GM23248 (cell line): ENCODE measurements at regions not wholly inside any gene's neighbourhood (a gene's known extent, or its start where the extent isn't known, plus 50 kb on each side); places are given as distances from the start of the nearest gene placed in this dataset.
"Not testable (repeated sequence)": the region's sequence is repeated elsewhere in the genome, so short reads cannot be mapped to it uniquely, and the experiment has no call there.

Source experiments
- DNase-seq: peaks from one replicate; pipeline ENCODE4 v3.0.0-alpha.2; 2015
- H2AFZ ChIP-seq: fragments of 200-600 bp; sonication (generic); 2 replicates; pipeline ENCODE4 v1.6.1; 2016; ENCODE audit warnings: antibody characterized with exemption
- H3F3A ChIP-seq: fragments of 200-600 bp; sonication (generic); 2 replicates; pipeline ENCODE4 v1.6.1; 2016; ENCODE audit warnings: mild to moderate bottlenecking, antibody characterized with exemption, mixed run types; ENCODE audit not compliant: insufficient read depth
- H3K27ac ChIP-seq: fragments of 200-600 bp; sonication (generic); 2 replicates; pipeline ENCODE4 v1.5.1; 2016; ENCODE audit warnings: mild to moderate bottlenecking
- H3K27me3 ChIP-seq: fragments of 200-600 bp; sonication (generic); replicated peaks from 2 replicates; pipeline ENCODE4 v1.6.1; 2016; ENCODE audit warnings: mild to moderate bottlenecking; ENCODE audit not compliant: insufficient read depth
- H3K36me3 ChIP-seq: fragments of 200-600 bp; sonication (generic); 2 replicates; pipeline ENCODE4 v1.6.1; 2016; ENCODE audit warnings: low read depth, mild to moderate bottlenecking
- H3K4me1 ChIP-seq: fragments of 200-600 bp; sonication (generic); 2 replicates; pipeline ENCODE4 v1.6.1; 2016; ENCODE audit warnings: mild to moderate bottlenecking; ENCODE audit not compliant: insufficient read depth
- H3K4me2 ChIP-seq: fragments of 200-600 bp; sonication (generic); one replicate; pipeline ENCODE4 v1.6.1; 2016; ENCODE audit warnings: mild to moderate bottlenecking; ENCODE audit not compliant: unreplicated experiment
- H3K4me3 ChIP-seq: fragments of 200-600 bp; sonication (generic); 2 replicates; pipeline ENCODE4 v1.5.1; 2016; ENCODE audit warnings: mild to moderate bottlenecking
- H3K79me2 ChIP-seq: fragments of 200-600 bp; sonication (generic); 2 replicates; pipeline ENCODE4 v1.6.1; 2016; ENCODE audit warnings: mild to moderate bottlenecking; ENCODE audit not compliant: insufficient read depth
- H3K9ac ChIP-seq: fragments of 200-600 bp; sonication (generic); 2 replicates; pipeline ENCODE4 v1.6.1; 2016; ENCODE audit warnings: mild to moderate bottlenecking
- H3K9me2 ChIP-seq: fragments of 200-600 bp; sonication (generic); 2 replicates; pipeline ENCODE4 v1.6.1; 2016; ENCODE audit warnings: mixed run types, mild to moderate bottlenecking, moderate library complexity; ENCODE audit not compliant: insufficient read depth
- H3K9me3 ChIP-seq: fragments of 200-600 bp; sonication (generic); one replicate; pipeline ENCODE4 v1.6.1; 2017; ENCODE audit warnings: low read depth
- H4K20me1 ChIP-seq: fragments of 200-600 bp; sonication (generic); 2 replicates; pipeline ENCODE4 v1.6.0; 2016; ENCODE audit not compliant: insufficient read depth
- EZH2 ChIP-seq: fragments of 200-600 bp; sonication (generic); IDR thresholded peaks from 2 replicates; pipeline ENCODE4 v1.6.1; 2018; ENCODE audit warnings: antibody characterized with exemption, mild to moderate bottlenecking; ENCODE audit not compliant: insufficient read depth, poor library complexity, severe bottlenecking
- EZH2phosphoT487 ChIP-seq: fragments of 200-600 bp; sonication (generic); IDR thresholded peaks from 2 replicates; pipeline ENCODE4 v1.6.1; 2018; ENCODE audit warnings: antibody characterized with exemption, moderate library complexity, mild to moderate bottlenecking, low read depth; ENCODE audit not compliant: insufficient read depth
- WGBS, 2 experiments: methylation state at CpG; one replicate each; pipeline ENCODE4 v1.1.6; 2015 to 2017; ENCODE audit warnings: low lambda C conversion rate in 2 of 2, low coverage in 1 of 2; ENCODE audit errors: missing lambda C conversion rate in 2 of 2; 5-methylcytosine and 5-hydroxymethylcytosine counted together
- in situ Hi-C: fragments of 300-500 bp; cut with MboI; formaldehyde crosslinking; loops from 2 replicates; pipeline ENCODE4 v1.15.0; 2020

DNA sequence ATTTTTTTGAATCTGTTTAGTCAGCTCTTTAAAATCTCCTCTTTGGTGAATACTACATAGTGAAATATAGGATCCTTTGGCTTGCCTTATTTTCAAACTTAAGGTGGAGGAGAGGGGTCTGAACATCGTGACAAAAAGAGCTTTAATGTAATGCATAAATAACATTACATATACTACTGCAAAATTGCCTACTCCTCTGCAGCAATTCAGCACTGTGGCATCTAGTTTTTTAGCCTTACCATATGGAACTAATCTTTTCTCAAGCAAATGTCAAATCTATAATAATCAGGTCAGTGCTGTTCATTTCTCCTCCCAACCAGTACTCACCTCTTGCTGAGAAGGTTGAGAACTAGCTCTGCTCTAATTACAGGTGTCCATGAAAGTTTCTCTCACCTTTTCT, 394.0 kb upstream of the CDIN1 start:
- H3K9me3 ChIP-seq, result no peaks in the 10 kb centered on the region
- 92 to 95% methylated on average over 1 of the region's 1 CpG for WGBS, 2 experiments
- H3K9ac ChIP-seq, result no peak overlapping the region
- H3K79me2 ChIP-seq, result no peaks in the 10 kb centered on the region
- no peak overlapping the region for H3K4me3 ChIP-seq
- no peaks in the 10 kb centered on the region for H3K4me1 ChIP-seq
- no peak for TF ChIP-seq EZH2
- TF ChIP-seq EZH2phosphoT487, result no peak
- no peaks in the 10 kb centered on the region for H3K36me3 ChIP-seq
- no peaks in the 10 kb centered on the region for H3K9me2 ChIP-seq
- H3F3A ChIP-seq, result no peaks in the 10 kb centered on the region
- H4K20me1 ChIP-seq, result no peaks in the 10 kb centered on the region
- H3K4me2 ChIP-seq, result no peak overlapping the region
- in situ Hi-C loops, result no loop called here
- 0 out of 2 replicates have a peak overlapping the region, but pooled peaks have one; percentile 6 for H2AFZ ChIP-seq
- no peak overlapping the region for H3K27ac ChIP-seq
- no peaks in the 10 kb centered on the region for H3K27me3 ChIP-seq
- no peak for DNase-seq

GRCh38 chr15:36185845-36186244, 393.6 kb upstream of the CDIN1 start:
- Histone ChIP-seq H3K9me3 (no peaks in the 10 kb centered on the region), H3K27me3 (no peaks in the 10 kb centered on the region)
- in situ Hi-C loops, result no loop called here

GRCh38 chr15:36186376-36186775, 393.1 kb upstream of the CDIN1 start:
- Histone ChIP-seq H3K79me2 (no peaks in the 10 kb centered on the region), H3K9me3 (no peaks in the 10 kb centered on the region), H3K36me3 (no peaks in the 10 kb centered on the region), H4K20me1 (no peaks in the 10 kb centered on the region), H3K4me3 (no peak overlapping the region), H3K9ac (no peak overlapping the region), H3K4me2 (no peak overlapping the region), H3K9me2 (no peaks in the 10 kb centered on the region), H3K4me1 (no peaks in the 10 kb centered on the region), H2AFZ (no peak overlapping the region), H3F3A (no peaks in the 10 kb centered on the region), H3K27ac (no peak overlapping the region), H3K27me3 (no peaks in the 10 kb centered on the region)
- no peak for TF ChIP-seq EZH2phosphoT487
- TF ChIP-seq EZH2, result no peak
- DNase-seq, result no peak
- WGBS, 2 experiments, result 80 to 83% methylated on average over 1 of the region's 1 CpG
- in situ Hi-C loops, result no loop called here

More at GRCh38 chr15:36185845-36186244, 393.6 kb upstream of the CDIN1 start:
- no peaks in the 10 kb centered on the region for H3K79me2 ChIP-seq
- no peaks in the 10 kb centered on the region for H4K20me1 ChIP-seq
- H3F3A ChIP-seq, result no peaks in the 10 kb centered on the region
- 0 out of 2 replicates have a peak overlapping the region, but pooled peaks have one; percentile 6 for H2AFZ ChIP-seq
- H3K36me3 ChIP-seq, result no peaks in the 10 kb centered on the region
- no peak overlapping the region for H3K4me2 ChIP-seq
- no peak for TF ChIP-seq EZH2
- H3K9me2 ChIP-seq, result no peaks in the 10 kb centered on the region
- DNase-seq, result no peak
- no peak overlapping the region for H3K4me3 ChIP-seq
- no peak overlapping the region for H3K9ac ChIP-seq
- H3K4me1 ChIP-seq, result no peaks in the 10 kb centered on the region
- no peak overlapping the region for H3K27ac ChIP-seq

- Histone ChIP-seq H3K4me2 (no peak overlapping the region), H3K9ac (no peak overlapping the region), H4K20me1 (no peaks in the 10 kb centered on the region), H3K79me2 (no peaks in the 10 kb centered on the region), H3K4me1 (no peaks in the 10 kb centered on the region), H3K36me3 (no peaks in the 10 kb centered on the region), H3K9me2 (no peaks in the 10 kb centered on the region), H3F3A (no peaks in the 10 kb centered on the region), H3K4me3 (no peak overlapping the region), H2AFZ (no peak overlapping the region), H3K27ac (no peak overlapping the region), H3K27me3 (no peaks in the 10 kb centered on the region), H3K9me3 (no peaks in the 10 kb centered on the region)
- no peak for TF ChIP-seq EZH2
- no peak for TF ChIP-seq EZH2phosphoT487
- no peak for DNase-seq
- in situ Hi-C loops, result no loop called here
Observed at GRCh38 chr15:36191459-36191858, 388.0 kb upstream of the CDIN1 start.

- H3K9me3 ChIP-seq, H2AFZ ChIP-seq, H3K4me3 ChIP-seq, H3K27me3 ChIP-seq, H3K79me2 ChIP-seq, H3K4me1 ChIP-seq, H3K27ac ChIP-seq, H3F3A ChIP-seq, H3K9ac ChIP-seq, H4K20me1 ChIP-seq, H3K36me3 ChIP-seq, DNase-seq, H3K4me2 ChIP-seq, in situ Hi-C loops, H3K9me2 ChIP-seq: not testable (repeated sequence)
- WGBS, 2 experiments, result 90 to 91% methylated on average over 26 to 30 of the region's 30 CpGs
Observed at GRCh38 chr15:36195361-36196007, 383.9 kb upstream of the CDIN1 start.
